ENCODE measurements at regions not wholly inside any gene's neighbourhood (a gene's known extent, or its start where the extent isn't known, plus 50 kb on each side); places are given as distances from the start of the nearest gene placed in this dataset.

DNA sequence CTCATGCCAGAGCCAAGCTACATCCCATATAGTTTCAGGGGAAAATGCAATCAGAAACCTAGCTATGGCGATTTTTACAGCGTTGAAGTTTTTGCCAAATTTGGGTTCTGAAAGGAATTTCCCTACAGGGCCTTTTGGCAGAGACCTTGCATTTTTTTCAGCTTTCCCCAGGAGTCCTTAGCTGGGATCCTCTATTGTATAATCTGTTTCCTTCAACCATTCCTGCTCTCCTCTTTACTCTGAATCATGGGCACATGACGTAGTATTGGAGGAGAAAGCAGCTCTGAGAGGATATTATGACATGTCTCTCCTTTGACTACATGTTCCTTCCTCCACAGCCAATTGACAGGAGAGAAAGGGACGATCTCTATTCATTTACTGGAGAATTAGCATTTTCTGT lies 118.5 kb upstream of the ERCC6L2 start:
- Histone ChIP-seq H3K36me3 (no peaks in the 10 kb centered on the region), H3K4me3 (no peak overlapping the region), H3K4me1 (ENCODE audit: insufficient read depth) (peaks cover 30% of the 10 kb centered on the region), H3K27me3 (no peaks in the 10 kb centered on the region), H3K9me3 (no peaks in the 10 kb centered on the region), H3K27ac (peak overlapping the region in 1 of 2 donors; percentile 66)
- TF ChIP-seq, protein P1, sequence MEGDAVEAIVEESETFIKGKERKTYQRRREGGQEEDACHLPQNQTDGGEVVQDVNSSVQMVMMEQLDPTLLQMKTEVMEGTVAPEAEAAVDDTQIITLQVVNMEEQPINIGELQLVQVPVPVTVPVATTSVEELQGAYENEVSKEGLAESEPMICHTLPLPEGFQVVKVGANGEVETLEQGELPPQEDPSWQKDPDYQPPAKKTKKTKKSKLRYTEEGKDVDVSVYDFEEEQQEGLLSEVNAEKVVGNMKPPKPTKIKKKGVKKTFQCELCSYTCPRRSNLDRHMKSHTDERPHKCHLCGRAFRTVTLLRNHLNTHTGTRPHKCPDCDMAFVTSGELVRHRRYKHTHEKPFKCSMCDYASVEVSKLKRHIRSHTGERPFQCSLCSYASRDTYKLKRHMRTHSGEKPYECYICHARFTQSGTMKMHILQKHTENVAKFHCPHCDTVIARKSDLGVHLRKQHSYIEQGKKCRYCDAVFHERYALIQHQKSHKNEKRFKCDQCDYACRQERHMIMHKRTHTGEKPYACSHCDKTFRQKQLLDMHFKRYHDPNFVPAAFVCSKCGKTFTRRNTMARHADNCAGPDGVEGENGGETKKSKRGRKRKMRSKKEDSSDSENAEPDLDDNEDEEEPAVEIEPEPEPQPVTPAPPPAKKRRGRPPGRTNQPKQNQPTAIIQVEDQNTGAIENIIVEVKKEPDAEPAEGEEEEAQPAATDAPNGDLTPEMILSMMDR (IDR thresholded peaks at IDR 0.05): no peak
- TF ChIP-seq EP300 (IDR thresholded peaks at IDR 0.05) (no peak), POLR2A (IDR thresholded peaks at IDR 0.05) (no peak)
- 3 to 8% (median 4%) methylated on average over 4 of the region's 4 CpGs for WGBS, 3 donors
- intact Hi-C loops (cut with DNase I): no loop called here
- DNase-seq: no peak

DNA sequence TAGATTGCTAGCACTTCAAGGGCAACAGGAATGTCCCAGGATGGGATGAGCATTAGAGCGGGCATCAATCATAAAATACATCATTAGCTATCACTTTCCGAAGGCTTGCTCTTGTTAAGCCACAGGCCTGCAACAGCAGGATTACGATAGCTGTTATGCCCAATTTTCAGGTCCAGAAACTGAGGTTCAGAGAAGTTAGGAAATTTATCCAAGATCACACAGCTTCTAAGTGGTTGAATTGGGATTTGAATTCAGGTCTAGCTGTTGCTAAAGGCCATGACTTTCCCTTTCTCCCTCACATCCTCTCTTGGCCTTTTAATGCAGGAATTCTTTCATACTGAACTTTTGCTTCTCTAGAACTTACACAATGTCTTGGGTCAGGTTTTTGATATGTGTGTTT lies 119.4 kb upstream of the ERCC6L2 start:
- DNase-seq: no peak
- peaks cover 32% of the 10 kb centered on the region for H3K4me1 ChIP-seq (ENCODE audit: insufficient read depth)
- H3K27ac ChIP-seq: peak overlapping the region in 1 of 2 donors; percentile 66
- H3K27me3 ChIP-seq: no peaks in the 10 kb centered on the region
- H3K36me3 ChIP-seq: no peaks in the 10 kb centered on the region
- intact Hi-C loops (cut with DNase I): no loop called here
- no peak for TF ChIP-seq EP300 (IDR thresholded peaks at IDR 0.05)
- no peak for TF ChIP-seq POLR2A (IDR thresholded peaks at IDR 0.05)
- TF ChIP-seq, protein P1 (IDR thresholded peaks at IDR 0.05): no peak
- 87 to 96% (median 94%) methylated on average over 3 of the region's 3 CpGs for WGBS, 3 donors
- H3K4me3 ChIP-seq: no peak overlapping the region
- no peaks in the 10 kb centered on the region for H3K9me3 ChIP-seq

DNA sequence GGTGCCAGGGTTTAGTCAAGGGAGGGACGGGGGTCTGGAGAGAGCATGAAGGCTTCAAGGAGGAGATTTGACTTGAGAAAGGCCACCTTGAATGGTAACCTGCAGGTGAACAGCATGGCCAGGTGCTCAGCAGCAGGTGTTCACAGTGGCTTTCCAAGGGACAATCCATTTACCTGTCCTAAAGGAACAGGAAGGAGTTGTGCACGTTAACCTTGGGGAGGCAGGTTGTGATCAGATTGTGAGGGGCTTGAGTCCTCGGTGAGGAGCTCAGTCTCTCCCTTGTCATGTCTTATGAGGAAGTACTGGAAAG lies 120.1 kb upstream of the ERCC6L2 start:
- TF ChIP-seq EP300 (IDR thresholded peaks at IDR 0.05) (no peak), POLR2A (IDR thresholded peaks at IDR 0.05) (no peak)
- TF ChIP-seq, protein P1 (IDR thresholded peaks at IDR 0.05): no peak
- Histone ChIP-seq H3K4me3 (no peak overlapping the region), H3K9me3 (no peaks in the 10 kb centered on the region), H3K27me3 (no peaks in the 10 kb centered on the region), H3K4me1 (ENCODE audit: insufficient read depth) (peaks cover 32% of the 10 kb centered on the region), H3K36me3 (no peaks in the 10 kb centered on the region), H3K27ac (peak overlapping the region in 1 of 2 donors; percentile 66)
- no peak for DNase-seq
- 76 to 87% (median 82%) methylated on average over 3 of the region's 3 CpGs for WGBS, 3 donors
- intact Hi-C loops (cut with DNase I): no loop called here

DNA sequence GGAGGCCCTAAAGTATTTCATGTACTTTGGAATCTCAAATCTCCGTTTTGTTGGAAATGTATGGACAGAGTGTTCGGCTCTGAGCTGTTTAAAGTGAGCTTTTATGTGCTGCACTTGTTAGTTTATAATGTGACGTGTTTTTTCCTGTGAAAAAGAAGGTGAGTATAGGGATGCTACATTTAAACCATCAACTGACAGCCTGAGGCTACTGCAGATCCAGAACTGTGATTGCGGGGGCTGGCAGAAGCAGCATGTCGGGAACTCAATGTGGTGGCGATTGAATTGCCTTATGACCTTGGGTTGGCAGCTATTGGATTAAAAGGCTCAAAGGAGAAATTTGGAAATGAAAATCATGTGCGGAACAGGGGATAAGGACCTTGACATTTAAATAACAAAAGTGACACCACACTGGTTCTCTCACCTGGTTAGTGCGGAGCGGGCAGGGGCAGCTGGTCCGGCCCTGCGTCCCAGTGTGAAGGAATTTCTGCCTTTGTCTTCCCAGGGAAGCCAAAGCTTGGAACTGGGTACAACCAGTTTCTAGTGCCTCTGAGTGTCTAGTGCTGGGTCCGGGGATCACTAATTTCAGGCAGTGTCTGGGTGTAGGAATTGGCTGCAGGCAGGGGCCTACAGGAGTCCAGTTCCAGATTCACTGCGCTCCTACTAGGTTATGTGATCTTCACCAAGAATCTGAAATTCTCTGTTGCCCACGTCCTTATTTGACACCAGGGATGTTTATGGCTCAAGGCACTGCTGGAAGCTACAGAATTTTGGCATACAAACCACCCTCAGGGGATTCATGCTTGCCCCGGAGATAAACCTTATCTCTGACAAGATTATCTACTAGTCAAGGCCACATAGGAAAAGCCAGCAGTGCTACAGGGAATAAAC lies 120.7 kb upstream of the ERCC6L2 start:
- no peak for DNase-seq
- H3K4me3 ChIP-seq: no peak overlapping the region
- no peaks in the 10 kb centered on the region for H3K9me3 ChIP-seq
- intact Hi-C loops (cut with DNase I): no loop called here
- peak overlapping the region in 1 of 2 donors; percentile 66 for H3K27ac ChIP-seq
- no peak for TF ChIP-seq EP300 (IDR thresholded peaks at IDR 0.05)
- TF ChIP-seq POLR2A (IDR thresholded peaks at IDR 0.05): no peak
- TF ChIP-seq, protein P1 (IDR thresholded peaks at IDR 0.05): no peak
- 65 to 78% (median 71%) methylated on average over 15 of the region's 15 CpGs for WGBS, 3 donors
- peaks cover 32% of the 10 kb centered on the region for H3K4me1 ChIP-seq (ENCODE audit: insufficient read depth)
- H3K27me3 ChIP-seq: no peaks in the 10 kb centered on the region
- H3K36me3 ChIP-seq: no peaks in the 10 kb centered on the region
